B cell (primary cell): ENCODE measurements at regions not wholly inside any gene's neighbourhood (a gene's known extent, or its start where the extent isn't known, plus 50 kb on each side); places are given as distances from the start of the nearest gene placed in this dataset.

ENCODE experiments used
- ATAC-seq: fragments of 200-7000 bp; cut with Tn5 transposase; one replicate; pipeline ENCODE4 v1.10.0; 2021; ENCODE audit warnings: low read depth, mild to moderate bottlenecking, moderate number of reproducible peaks, moderate library complexity
- CTCF ChIA-PET: fragments of 350-600 bp; sonication (Branson Sonifier 250); formaldehyde crosslinking; loops from one replicate; lab custom pipeline; 2021; ENCODE audit warnings: antibody characterized with exemption, inconsistent platforms; lab: Charles Lee
- POLR2A ChIA-PET: fragments of 350-600 bp; sonication (Branson Sonifier 250); formaldehyde crosslinking; loops from one replicate; lab custom pipeline; 2021; ENCODE audit warnings: antibody characterized with exemption; lab: Charles Lee
- DNase-seq: peaks from one replicate; pipeline ENCODE4 v3.0.0; 2013
- H2AFZ ChIP-seq: 2 replicates; pipeline ENCODE4 v1.6.1; 2012; ENCODE audit warnings: mild to moderate bottlenecking, low read depth, low read length; ENCODE audit not compliant: insufficient read depth, poor library complexity, severe bottlenecking
- H3K27ac ChIP-seq, 2 donors: 1 replicate in 1 of 2; 2 replicates in 1 of 2; pipeline ENCODE4 v1.5.1; 2012 to 2013; ENCODE audit warnings: low read length in 2 of 2, mild to moderate bottlenecking in 2 of 2, moderate library complexity in 1 of 2
- H3K27me3 ChIP-seq, 4 experiments: fragments of 200-600 bp in 1 of 4; sonication (generic) in 1 of 4; replicated peaks in 1 of 4; 1 replicate in 2 of 4; 2 replicates in 2 of 4; pipeline versions ENCODE4 v1.6.1 to v1.7.0; 2013 to 2016; ENCODE audit warnings: low read length in 3 of 4, mild to moderate bottlenecking in 2 of 4, mixed read lengths in 1 of 4, moderate library complexity in 1 of 4; ENCODE audit not compliant: insufficient read depth in 4 of 4, control insufficient read depth in 3 of 4; ENCODE audit errors: control extremely low read depth in 1 of 4
- H3K36me3 ChIP-seq, 2 experiments: replicated peaks in 1 of 2; 1 replicate in 1 of 2; 2 replicates in 1 of 2; pipeline versions ENCODE4 v1.6.1 to v1.7.1; 2013; ENCODE audit warnings: low read length in 1 of 2; ENCODE audit not compliant: insufficient read depth in 2 of 2, control insufficient read depth in 1 of 2; ENCODE audit errors: control extremely low read depth in 1 of 2, extremely low read depth in 1 of 2
- H3K4me1 ChIP-seq, 2 donors: fragments of 200-600 bp in 1 of 2; sonication (generic) in 1 of 2; 1 replicate in 1 of 2; 2 replicates in 1 of 2; pipeline versions ENCODE4 v1.5.1 to v1.6.1; 2013 to 2017; ENCODE audit warnings: low read length in 2 of 2; ENCODE audit not compliant: control insufficient read depth in 2 of 2, insufficient read depth in 2 of 2
- H3K4me2 ChIP-seq: replicated peaks from 2 replicates; pipeline ENCODE3; 2012; ENCODE audit warnings: mild to moderate bottlenecking, low read depth, low read length; ENCODE audit not compliant: poor library complexity, severe bottlenecking
- H3K4me3 ChIP-seq, 5 experiments: fragments of 200-600 bp in 1 of 5; sonication (generic) in 1 of 5; 1 replicate in 3 of 5; 2 replicates in 2 of 5; pipeline versions ENCODE4 v1.5.1 to v1.7.0; 2011 to 2016; ENCODE audit warnings: low read length in 4 of 5, mild to moderate bottlenecking in 4 of 5, low read depth in 2 of 5, control low read depth in 1 of 5, moderate library complexity in 1 of 5; ENCODE audit not compliant: insufficient read depth in 1 of 5; ENCODE audit errors: control extremely low read depth in 1 of 5, extremely low read depth in 1 of 5
- H3K79me2 ChIP-seq: fragments of 200-600 bp; sonication (generic); one replicate; pipeline ENCODE4 v1.6.0; 2016; ENCODE audit warnings: low read length; ENCODE audit not compliant: control insufficient read depth, insufficient read depth
- H3K9ac ChIP-seq: fragments of 200-600 bp; sonication (generic); 2 replicates; pipeline ENCODE4 v1.6.1; 2017; ENCODE audit warnings: mild to moderate bottlenecking, low read length, moderate library complexity
- H3K9me3 ChIP-seq, 3 donors: one replicate each; pipeline versions ENCODE4 v1.6.1 to v1.7.1; 2013; ENCODE audit warnings: low read length in 2 of 3; ENCODE audit not compliant: control insufficient read depth in 2 of 3, insufficient read depth in 1 of 3; ENCODE audit errors: control extremely low read depth in 1 of 3
- H4K20me1 ChIP-seq: 2 replicates; pipeline ENCODE4 v1.6.0; 2012; ENCODE audit warnings: mild to moderate bottlenecking, low read length; ENCODE audit not compliant: insufficient read depth, control insufficient read depth, poor library complexity, severe bottlenecking
- H3K27ac Mint-ChIP-seq: one replicate; pipeline ENCODE4 v1.8.0; 2021; ENCODE audit warnings: mixed read lengths
- H3K27me3 Mint-ChIP-seq: one replicate; pipeline ENCODE4 v1.8.0; 2021; ENCODE audit warnings: mixed read lengths
- H3K4me1 Mint-ChIP-seq: one replicate; pipeline ENCODE4 v1.8.0; 2021; ENCODE audit warnings: mixed read lengths
- H3K4me3 Mint-ChIP-seq: one replicate; pipeline ENCODE4 v1.8.0; 2021; ENCODE audit warnings: mixed read lengths
- H3K9me3 Mint-ChIP-seq: one replicate; pipeline ENCODE4 v1.8.0; 2022; ENCODE audit warnings: mixed read lengths; ENCODE audit not compliant: insufficient read depth
- EZH2 ChIP-seq: IDR thresholded peaks from 2 replicates; pipeline ENCODE4 v1.6.1; 2012; ENCODE audit warnings: borderline replicate concordance, low read depth, mild to moderate bottlenecking, moderate library complexity, low read length; ENCODE audit not compliant: insufficient read depth, poor library complexity, severe bottlenecking
- WGBS: methylation state at CpG from one replicate; pipeline ENCODE4 v1.1.5; 2013; ENCODE audit warnings: missing lambda C conversion rate; ENCODE audit not compliant: insufficient coverage; 5-methylcytosine and 5-hydroxymethylcytosine counted together
- intact Hi-C: fragments of 100-400 bp; cut with micrococcal nuclease; formaldehyde crosslinking; loops from one replicate; pipeline ENCODE4 v1.10.0; 2022
- TF ChIP-seq, protein P1 (sequence below): fragments of 200-600 bp; IDR thresholded peaks from one replicate; pipeline ENCODE4 v1.8.0; 2022; ENCODE audit warnings: antibody characterized with exemption, mild to moderate bottlenecking

DNA sequence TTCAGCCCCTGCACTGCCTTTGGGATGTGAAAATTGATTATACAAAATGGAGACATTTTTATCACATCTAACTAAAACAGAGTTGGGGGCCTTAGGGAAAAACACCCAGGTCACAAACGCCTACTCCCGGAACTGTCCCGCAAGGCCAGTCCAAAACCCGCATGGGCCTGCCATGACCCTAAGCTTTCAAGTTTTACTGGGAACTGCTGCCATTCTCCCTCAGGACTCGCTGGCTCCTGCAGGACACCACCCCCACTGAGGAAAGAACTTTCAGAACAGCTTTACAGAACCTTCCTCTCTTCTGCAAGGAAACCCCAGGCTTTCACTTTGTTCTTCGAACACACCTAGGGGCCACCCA lies 320.4 kb upstream of the HS6ST1 start:
- POLR2A ChIA-PET = no interaction called here
- DNase-seq = no peak
- no peaks in the 10 kb centered on the region for H3K9me3 ChIP-seq
- intact Hi-C loops = no loop called here
- Mint-ChIP-seq H3K27ac (no peak overlapping the region), H3K4me1 (peaks cover 2% of the 10 kb centered on the region), H3K9me3 (no peaks in the 10 kb centered on the region), H3K27me3 (peaks cover 17% of the 10 kb centered on the region), H3K4me3 (no peak overlapping the region)
- no peak overlapping the region for H3K4me3 ChIP-seq
- no peak overlapping the region for H3K4me2 ChIP-seq
- H4K20me1 ChIP-seq = no peaks in the 10 kb centered on the region
- H3K27ac ChIP-seq = no peak overlapping the region
- 94% methylated on average over 5 of the region's 6 CpGs for WGBS
- no peaks in the 10 kb centered on the region for H3K36me3 ChIP-seq
- H2AFZ ChIP-seq = no peak overlapping the region
- ATAC-seq = no peak
- CTCF ChIA-PET = no interaction called here
- no peaks in the 10 kb centered on the region for H3K27me3 ChIP-seq
- H3K4me1 ChIP-seq = no peaks in the 10 kb centered on the region
- TF ChIP-seq, protein P1, sequence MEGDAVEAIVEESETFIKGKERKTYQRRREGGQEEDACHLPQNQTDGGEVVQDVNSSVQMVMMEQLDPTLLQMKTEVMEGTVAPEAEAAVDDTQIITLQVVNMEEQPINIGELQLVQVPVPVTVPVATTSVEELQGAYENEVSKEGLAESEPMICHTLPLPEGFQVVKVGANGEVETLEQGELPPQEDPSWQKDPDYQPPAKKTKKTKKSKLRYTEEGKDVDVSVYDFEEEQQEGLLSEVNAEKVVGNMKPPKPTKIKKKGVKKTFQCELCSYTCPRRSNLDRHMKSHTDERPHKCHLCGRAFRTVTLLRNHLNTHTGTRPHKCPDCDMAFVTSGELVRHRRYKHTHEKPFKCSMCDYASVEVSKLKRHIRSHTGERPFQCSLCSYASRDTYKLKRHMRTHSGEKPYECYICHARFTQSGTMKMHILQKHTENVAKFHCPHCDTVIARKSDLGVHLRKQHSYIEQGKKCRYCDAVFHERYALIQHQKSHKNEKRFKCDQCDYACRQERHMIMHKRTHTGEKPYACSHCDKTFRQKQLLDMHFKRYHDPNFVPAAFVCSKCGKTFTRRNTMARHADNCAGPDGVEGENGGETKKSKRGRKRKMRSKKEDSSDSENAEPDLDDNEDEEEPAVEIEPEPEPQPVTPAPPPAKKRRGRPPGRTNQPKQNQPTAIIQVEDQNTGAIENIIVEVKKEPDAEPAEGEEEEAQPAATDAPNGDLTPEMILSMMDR = no peak
- no peak for TF ChIP-seq EZH2
- H3K79me2 ChIP-seq = no peaks in the 10 kb centered on the region
- no peak overlapping the region for H3K9ac ChIP-seq

DNA sequence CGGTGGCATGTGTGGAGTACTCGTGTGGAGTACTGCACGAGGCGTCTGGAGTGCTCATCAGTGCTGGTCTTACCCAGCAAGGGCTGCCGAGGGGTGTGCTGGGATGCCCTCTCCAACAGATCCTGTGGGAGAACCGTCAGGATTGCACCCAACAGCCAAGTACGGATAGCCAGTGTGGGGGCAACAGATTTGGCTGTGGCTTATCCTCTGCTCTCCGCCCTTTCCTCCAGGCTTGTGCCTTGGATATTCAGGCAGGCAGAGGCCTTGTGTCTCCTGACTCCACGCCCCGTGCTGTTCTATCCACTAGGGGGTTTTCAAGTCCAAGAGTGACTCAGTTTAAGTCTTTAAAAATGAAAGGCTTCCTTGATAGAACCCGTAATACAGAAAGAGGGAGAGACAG lies 321.0 kb upstream of the HS6ST1 start:
- DNase-seq (no peak), ATAC-seq (no peak)
- Histone ChIP-seq H2AFZ (no peak overlapping the region), H3K4me2 (no peak overlapping the region), H4K20me1 (no peaks in the 10 kb centered on the region), H3K9ac (no peak overlapping the region), H3K27me3 (no peaks in the 10 kb centered on the region), H3K9me3 (no peaks in the 10 kb centered on the region), H3K4me3 (no peak overlapping the region), H3K36me3 (no peaks in the 10 kb centered on the region), H3K79me2 (no peaks in the 10 kb centered on the region), H3K27ac (no peak overlapping the region), H3K4me1 (no peaks in the 10 kb centered on the region)
- Mint-ChIP-seq H3K4me3 (no peak overlapping the region), H3K27me3 (peaks cover 17% of the 10 kb centered on the region), H3K4me1 (peaks cover 2% of the 10 kb centered on the region), H3K9me3 (no peaks in the 10 kb centered on the region), H3K27ac (no peak overlapping the region)
- ChIA-PET POLR2A (no interaction called here), CTCF (no interaction called here)
- TF ChIP-seq, protein P1 = no peak
- TF ChIP-seq EZH2 = no peak
- 93% methylated on average over 10 of the region's 11 CpGs for WGBS
- intact Hi-C loops = no loop called here
